ENCODE measurements at regions not wholly inside any gene's neighbourhood (a gene's known extent, or its start where the extent isn't known, plus 50 kb on each side); places are given as distances from the start of the nearest gene placed in this dataset.

DNA sequence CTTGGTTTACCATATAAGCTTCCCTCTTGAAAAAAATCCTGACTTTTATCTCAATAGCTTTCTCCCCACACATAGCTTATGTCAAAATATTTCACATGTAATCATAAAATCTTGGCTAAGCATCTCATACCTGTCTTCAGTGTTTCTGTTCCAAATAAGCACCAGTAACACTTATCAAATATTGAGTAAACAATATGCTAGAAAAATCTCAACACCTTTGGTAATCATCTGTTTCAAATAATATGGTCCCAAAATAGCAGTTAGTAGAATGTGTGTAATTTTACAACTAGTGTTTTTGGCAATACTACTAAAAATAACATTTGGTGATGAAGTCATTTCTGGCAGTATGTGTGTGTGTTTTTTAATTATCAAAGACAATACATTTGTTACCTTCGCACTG, 2138.2 kb downstream of the PCDH7 start:
- ChIA-PET RAD21 (ENCODE audit: low non-redundant PET in 1 of 2, low total read pairs in 2 of 2, uncharacterized antibody in 2 of 2, unreplicated experiment in 2 of 2) (no interaction called here), POLR2A (no interaction called here), CTCF (no interaction called here)
- Histone ChIP-seq H3K79me2 (ENCODE audit: insufficient read depth, low read length) (no peaks in the 10 kb centered on the region), H3K36me3 (ENCODE audit: control insufficient read depth in 1 of 2, insufficient read depth in 2 of 2, low read length in 2 of 2) (no peaks in the 10 kb centered on the region), H3K9me2 (ENCODE audit: insufficient read depth) (no peaks in the 10 kb centered on the region), H4K20me1 (ENCODE audit: insufficient read depth) (no peaks in the 10 kb centered on the region), H3K4me3 (replicated peaks in 1 of 2; ENCODE audit: low read depth in 1 of 2, low read length in 2 of 2) (no peak overlapping the region), H3K9me3 (ENCODE audit: control insufficient read depth in 1 of 2, insufficient read depth in 1 of 2, low read depth in 1 of 2, low read length in 2 of 2) (no peaks in the 10 kb centered on the region), H2AFZ (ENCODE audit: low read depth, low read length, poor library complexity, severe bottlenecking) (peak overlapping the region; percentile 89), H3K4me2 (ENCODE audit: low read length) (peak overlapping the region; percentile 31; the same call in 1 of the 2 replicates), H3K27ac (ENCODE audit: low read depth, low read length) (no peak overlapping the region), H3K9ac (ENCODE audit: low read length) (no peak overlapping the region), H3K27me3 (ENCODE audit: insufficient read depth, low read length) (no peaks in the 10 kb centered on the region), H3K4me1 (ENCODE audit: control insufficient read depth in 1 of 2, insufficient read depth in 2 of 2, low read length in 2 of 2) (peaks cover 0 to 7% of the 10 kb centered on the region in 2 experiments; a peak in 2 of 4 replicates)
- ATAC-seq = no peak
- intact Hi-C loops (cut with micrococcal nuclease) = no loop called here
- TF ChIP-seq, protein P1, sequence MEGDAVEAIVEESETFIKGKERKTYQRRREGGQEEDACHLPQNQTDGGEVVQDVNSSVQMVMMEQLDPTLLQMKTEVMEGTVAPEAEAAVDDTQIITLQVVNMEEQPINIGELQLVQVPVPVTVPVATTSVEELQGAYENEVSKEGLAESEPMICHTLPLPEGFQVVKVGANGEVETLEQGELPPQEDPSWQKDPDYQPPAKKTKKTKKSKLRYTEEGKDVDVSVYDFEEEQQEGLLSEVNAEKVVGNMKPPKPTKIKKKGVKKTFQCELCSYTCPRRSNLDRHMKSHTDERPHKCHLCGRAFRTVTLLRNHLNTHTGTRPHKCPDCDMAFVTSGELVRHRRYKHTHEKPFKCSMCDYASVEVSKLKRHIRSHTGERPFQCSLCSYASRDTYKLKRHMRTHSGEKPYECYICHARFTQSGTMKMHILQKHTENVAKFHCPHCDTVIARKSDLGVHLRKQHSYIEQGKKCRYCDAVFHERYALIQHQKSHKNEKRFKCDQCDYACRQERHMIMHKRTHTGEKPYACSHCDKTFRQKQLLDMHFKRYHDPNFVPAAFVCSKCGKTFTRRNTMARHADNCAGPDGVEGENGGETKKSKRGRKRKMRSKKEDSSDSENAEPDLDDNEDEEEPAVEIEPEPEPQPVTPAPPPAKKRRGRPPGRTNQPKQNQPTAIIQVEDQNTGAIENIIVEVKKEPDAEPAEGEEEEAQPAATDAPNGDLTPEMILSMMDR (IDR thresholded peaks at IDR 0.05 in 2 of 3, conservative IDR thresholded peaks at IDR 0.05 in 1 of 3; ENCODE audit: borderline replicate concordance in 1 of 3, insufficient read depth in 1 of 3, low read depth in 2 of 3, low read length in 2 of 3) = no peak
- no peak for TF ChIP-seq SRF (IDR thresholded peaks at IDR 0.05; ENCODE audit: low read depth)
- no peak for TF ChIP-seq EZH2phosphoT487 (IDR thresholded peaks at IDR 0.05; ENCODE audit: borderline replicate concordance)
- TF ChIP-seq CEBPB (IDR thresholded peaks at IDR 0.05; ENCODE audit: low read depth) = no peak
- no peak for TF ChIP-seq POLR2AphosphoS5 (IDR thresholded peaks at IDR 0.05; ENCODE audit: low read depth, low read length)
- no peak for TF ChIP-seq EGR1 (IDR thresholded peaks at IDR 0.05; ENCODE audit: low read depth)
- TF ChIP-seq, protein P2, sequence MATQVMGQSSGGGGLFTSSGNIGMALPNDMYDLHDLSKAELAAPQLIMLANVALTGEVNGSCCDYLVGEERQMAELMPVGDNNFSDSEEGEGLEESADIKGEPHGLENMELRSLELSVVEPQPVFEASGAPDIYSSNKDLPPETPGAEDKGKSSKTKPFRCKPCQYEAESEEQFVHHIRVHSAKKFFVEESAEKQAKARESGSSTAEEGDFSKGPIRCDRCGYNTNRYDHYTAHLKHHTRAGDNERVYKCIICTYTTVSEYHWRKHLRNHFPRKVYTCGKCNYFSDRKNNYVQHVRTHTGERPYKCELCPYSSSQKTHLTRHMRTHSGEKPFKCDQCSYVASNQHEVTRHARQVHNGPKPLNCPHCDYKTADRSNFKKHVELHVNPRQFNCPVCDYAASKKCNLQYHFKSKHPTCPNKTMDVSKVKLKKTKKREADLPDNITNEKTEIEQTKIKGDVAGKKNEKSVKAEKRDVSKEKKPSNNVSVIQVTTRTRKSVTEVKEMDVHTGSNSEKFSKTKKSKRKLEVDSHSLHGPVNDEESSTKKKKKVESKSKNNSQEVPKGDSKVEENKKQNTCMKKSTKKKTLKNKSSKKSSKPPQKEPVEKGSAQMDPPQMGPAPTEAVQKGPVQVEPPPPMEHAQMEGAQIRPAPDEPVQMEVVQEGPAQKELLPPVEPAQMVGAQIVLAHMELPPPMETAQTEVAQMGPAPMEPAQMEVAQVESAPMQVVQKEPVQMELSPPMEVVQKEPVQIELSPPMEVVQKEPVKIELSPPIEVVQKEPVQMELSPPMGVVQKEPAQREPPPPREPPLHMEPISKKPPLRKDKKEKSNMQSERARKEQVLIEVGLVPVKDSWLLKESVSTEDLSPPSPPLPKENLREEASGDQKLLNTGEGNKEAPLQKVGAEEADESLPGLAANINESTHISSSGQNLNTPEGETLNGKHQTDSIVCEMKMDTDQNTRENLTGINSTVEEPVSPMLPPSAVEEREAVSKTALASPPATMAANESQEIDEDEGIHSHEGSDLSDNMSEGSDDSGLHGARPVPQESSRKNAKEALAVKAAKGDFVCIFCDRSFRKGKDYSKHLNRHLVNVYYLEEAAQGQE (IDR thresholded peaks at IDR 0.05; ENCODE audit: low read depth) = no peak
- BruUV-seq (replicated peaks) = no TSS peak
- no peak for DNase-seq (ENCODE audit: low read depth, low spot score)

Data from HCT116 (cell line).